ENCODE measurements at regions not wholly inside any gene's neighbourhood (a gene's known extent, or its start where the extent isn't known, plus 50 kb on each side); places are given as distances from the start of the nearest gene placed in this dataset.
"Not testable (repeated sequence)": the region's sequence is repeated elsewhere in the genome, so short reads cannot be mapped to it uniquely, and the experiment has no call there.

DNA sequence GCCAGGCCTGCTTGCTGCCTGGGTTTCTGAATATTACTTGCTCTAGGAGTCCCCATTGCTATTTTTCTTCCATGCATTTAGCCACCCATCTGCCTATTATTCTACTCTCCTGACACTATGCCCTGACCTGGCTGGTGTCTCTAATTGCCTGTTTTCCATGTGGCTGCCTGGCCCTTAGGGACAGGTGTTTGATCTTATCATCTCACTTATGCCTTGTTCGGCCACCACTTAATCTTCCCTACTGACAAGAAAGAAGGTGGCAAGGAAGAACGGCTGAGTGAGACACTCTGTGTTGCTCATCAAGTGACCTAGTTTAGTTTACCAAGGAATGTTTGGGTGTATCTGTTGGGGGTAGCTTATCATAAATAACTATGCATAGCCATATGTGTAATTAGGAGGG lies 50.4 kb upstream of the RAPH1 start:
- no peak for DNase-seq

DNA sequence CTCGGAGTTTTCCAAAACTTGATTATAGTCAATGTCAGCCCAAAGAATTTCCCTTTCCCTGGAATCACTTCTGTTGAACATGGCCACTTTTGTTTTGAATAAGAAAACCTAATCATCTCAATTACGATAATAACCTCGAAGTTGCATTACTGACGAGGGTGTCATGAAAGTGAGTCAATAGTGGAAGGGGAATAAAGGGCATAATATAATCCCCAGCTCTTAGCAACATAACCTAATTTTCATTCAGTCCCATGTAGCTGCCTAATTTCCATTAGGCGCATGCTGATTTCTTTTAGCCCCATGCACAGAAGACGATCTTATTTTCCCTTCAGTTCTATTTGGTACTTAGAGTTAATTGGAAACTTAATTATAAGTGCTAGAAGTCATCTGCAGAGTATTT lies 51.1 kb upstream of the RAPH1 start:
- DNase-seq, result no peak

DNA sequence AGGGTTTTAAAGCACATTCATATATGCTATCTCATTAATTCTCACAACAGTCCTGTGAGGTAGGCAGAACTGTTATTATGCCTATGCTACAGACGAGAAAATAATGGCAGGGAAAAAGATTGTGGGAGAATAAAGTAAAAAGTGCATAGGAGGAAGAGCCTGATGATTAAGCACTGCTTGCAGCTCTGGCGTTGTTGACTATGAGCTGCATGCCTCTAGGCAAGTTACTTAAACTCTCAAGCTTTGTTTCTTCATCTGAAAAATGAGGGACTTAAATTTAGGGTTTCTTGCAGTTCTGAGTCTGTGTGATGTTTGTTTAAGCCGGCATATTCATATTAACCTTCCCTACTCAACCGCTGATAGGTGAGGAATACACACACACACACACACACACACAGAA lies 51.6 kb upstream of the RAPH1 start:
- no peak for DNase-seq

DNA sequence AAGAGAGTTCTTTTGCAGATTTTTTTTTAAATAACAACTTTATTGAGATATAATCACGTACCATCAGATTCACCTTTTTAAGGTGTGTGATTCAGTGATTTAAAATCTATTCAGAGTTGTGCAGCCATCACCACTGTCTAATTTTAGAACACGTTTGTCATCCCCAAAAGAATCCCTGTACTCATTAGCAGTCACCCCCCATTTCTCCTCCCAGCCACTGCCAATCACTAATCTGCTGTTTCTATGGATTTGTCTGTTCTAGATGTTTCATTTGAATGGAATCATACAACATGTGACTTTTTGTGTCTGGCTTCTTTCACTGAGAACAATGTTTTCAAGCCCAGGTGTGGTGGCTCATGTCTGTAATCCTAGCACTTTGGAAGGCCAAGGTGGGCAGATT lies 55.4 kb upstream of the RAPH1 start:
- no peak for DNase-seq

DNA sequence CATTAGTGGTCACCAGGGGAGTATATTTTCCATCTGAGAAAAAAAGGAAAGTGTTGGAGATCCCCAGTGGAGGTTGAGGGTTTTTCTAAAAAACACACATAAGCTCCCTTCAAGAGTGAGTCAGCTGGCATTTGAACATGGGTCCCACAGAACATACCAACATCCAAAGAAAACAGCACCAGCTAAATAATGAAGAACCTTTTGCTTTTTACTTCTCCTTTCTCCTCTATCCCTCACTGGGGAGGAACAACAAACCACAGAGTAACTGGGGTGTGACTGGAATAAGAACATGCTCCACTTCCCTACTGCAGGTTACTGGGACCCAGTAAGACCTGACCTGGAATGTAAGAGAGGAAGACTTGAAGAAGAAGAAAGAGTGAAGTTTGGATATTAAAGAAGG lies 56.5 kb upstream of the RAPH1 start:
- no peak for DNase-seq

DNA sequence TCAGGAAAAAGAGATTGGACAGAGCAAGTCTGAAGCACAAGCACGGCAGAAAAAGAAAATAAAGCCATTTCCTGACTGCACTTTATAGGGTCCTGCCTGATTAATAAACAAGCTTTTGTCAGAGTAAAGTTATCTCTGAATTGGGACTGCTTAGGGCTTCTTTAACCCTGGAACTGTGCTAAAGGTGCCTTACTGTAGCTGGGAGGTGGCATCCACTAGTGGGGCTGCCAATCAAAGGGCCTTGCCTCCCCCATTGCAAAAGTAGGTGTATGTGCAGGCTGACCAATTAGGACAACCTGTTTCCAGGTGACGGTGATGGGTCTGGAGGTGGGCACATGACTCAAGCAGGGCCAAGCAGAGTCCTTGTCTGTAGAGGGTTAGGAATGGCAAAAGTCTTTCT lies 57.4 kb upstream of the RAPH1 start:
- DNase-seq, result no peak

DNA sequence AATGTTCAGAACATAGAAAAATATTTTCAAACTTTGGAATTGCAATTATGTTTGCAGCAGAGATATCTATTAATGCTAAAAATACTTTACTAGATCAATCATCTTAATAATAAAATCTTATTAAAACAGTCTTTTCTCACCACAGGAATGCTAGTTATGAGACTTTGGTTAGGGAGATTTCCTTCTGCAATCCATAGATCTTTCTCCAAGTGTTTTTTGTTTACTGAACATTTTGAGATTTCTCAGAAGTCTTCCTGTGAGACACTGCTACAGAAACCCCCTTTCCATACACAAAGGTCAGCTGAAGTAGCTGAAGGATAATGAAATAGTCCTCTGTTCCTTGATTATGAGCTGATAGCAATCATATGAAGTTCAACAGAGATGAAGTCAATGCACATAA lies 59.4 kb upstream of the RAPH1 start:
- DNase-seq, result no peak

DNA sequence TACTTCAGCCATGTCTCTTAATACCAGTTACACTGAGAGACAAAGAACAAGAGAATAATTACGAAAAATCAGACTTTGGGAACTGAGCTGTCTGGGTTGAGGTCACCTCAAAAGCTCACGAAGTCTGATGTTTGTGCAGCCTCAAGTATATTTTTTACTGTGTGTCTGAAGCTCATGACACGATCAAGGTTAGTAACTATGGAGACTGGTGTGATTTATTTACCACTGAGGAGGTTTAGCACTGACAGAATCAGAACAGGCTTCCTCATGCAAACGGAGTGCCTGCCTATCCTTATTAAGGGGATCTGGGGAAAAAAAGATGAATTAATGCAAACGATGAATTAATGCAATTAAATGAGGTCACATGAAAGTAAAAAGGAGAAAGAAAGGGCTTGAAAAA lies 61.1 kb upstream of the RAPH1 start:
- no peak for DNase-seq

DNA sequence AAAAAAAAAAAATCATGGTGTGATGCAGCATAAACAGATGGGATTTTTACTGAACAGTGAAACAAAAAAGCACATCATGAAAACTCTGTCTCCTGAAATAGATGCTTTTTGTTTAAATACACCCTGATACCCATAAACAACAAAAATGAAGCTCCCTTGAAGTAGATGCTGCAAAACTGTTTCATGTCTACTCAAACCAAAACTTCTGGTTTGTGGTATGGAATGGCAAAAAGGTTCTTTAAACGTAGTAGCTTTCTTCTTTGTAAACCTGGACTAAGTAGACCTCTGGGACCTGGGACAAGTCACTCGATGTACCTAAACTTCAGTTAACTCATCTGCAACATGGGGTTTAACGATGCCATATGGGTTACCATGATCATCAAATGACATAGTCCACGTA lies 64.4 kb upstream of the RAPH1 start:
- no peak for DNase-seq

DNA sequence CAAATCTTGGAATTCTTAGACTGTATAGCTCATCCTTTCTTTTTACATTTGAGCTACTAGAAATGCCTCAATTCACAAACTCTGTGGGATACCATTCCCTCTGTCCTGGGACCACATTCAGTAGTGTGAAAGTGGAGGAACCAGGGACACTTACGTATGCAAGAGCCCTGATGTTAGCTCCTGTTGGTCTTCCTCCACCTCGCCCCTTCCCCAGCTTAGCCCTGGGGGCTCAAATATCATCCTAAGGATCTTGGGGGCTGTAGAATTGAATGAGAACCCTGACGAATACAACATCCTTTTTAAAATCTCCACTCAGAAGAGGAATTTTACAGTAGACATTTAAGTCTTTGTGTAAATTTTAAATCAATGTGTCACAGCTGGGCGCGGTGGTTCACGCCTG lies 65.2 kb upstream of the RAPH1 start:
- DNase-seq, result no peak

DNA sequence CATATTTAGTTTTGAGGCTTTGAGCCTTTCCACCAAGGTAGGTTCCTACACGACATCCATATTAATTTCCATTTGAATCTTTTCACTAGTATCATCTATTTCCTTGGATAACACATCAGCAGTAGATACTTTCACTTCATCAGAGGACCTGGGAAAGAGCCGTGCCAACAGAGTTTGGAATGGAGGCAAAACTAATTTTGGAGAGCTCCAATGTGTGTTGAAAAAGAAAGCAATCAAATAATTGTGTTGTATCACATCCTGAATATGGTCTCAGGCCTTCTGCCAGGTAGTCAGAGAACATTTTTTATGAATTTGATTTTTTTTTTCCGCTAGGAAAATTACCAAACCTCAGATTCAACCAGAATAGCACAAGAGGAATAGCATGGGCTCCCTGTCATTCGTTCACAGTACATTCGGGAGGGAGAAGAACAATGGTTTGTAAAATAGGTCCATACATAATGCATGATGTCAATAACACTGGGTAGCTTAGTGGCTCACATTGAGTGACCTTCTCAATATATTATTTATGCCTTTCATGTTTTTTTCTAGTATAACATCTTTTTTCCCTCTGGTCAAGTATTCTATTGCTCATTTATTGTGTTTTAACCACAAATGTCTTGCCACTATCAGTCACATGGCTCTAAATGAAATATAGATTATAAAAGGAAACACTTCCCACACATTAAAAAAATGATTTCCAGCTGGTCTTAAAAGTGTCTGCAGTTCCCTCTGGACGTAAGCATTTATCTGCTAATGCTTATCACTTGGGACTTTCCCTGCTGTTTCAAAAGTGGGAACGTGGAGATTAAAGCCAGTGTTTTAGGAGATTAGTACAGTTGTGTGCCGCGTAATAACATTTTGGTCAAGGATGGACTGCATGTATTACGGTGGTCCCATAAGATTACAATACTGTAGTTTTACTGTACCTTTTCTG lies 68.6 kb upstream of the RAPH1 start:
- DNase-seq, result no peak

DNA sequence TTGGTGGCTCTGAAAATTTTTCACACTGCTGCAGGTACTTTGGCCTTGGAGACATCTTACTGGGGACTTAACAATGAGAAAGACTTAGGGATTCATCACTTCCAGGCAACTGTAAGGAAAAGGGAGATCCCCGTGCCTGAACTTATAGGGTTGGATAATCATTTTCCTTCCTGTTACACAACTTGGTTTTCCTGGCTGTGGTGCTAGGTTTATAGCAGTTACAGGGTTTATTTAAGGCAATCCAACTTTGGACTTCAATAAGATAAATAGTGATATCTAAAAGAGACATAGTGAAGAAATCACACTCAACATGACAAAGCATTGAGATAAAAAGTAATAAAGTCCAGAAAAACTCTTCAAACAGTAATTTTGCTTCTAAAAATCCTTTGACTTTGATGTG lies 70.2 kb upstream of the RAPH1 start:
- DNase-seq, result no peak

DNA sequence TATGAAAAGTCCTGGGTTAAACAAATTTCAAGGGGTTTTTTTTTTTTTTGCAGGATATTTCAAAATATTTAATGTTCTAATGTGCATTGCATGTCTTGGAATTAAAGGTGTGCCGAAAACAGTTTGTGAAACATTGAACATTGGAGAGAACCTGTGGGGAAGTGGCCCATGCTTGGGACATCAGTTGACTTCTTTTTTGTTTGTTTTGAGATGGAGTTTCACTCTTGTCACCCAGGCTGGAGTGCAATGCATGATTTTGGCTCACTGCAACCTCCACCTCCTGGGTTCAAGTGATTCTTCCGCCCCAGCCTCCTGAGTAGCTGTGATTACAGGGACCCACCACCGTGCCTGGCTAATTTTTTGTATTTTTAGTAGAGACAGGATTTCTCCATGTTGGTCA lies 71.0 kb upstream of the RAPH1 start:
- no peak for DNase-seq

DNA sequence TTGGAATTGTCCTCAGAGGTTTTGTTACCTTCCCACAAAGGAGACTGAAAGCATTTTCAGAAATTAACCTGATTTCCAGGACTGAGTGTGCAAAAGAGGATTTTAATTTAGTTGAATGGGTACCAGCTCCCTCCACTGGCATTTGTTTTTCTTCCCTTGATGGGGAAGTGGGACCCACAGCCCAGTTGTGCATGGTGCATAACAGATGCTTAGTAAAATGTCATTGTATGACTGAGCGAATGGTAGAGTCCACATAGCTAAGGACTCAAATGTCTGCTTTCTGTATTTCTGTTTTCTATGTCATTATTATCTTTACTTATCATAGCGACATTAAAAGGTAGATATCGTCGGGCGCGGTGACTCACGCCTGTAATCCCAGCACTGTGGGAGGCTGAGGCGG lies 75.5 kb upstream of the RAPH1 start:
- no peak for DNase-seq

DNA sequence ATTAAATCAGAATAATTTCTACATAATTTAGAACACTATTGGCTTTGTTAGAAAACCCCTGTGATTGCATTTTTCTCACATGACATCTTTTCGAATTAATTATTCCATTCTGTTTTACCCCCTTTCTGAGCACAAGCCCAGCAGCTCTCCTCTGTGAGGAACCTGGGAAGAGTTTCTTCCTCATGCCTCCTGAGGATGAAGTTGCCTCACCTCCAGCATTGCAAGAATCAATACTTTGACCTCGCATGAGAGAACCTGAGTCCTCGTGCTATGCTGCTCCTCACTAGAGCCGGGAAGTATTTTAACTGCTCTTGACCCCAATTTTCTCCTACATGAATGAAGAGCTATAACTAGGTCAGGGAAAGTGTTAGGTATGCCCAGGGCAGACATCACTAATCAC lies 77.1 kb upstream of the RAPH1 start:
- no peak for DNase-seq

DNA sequence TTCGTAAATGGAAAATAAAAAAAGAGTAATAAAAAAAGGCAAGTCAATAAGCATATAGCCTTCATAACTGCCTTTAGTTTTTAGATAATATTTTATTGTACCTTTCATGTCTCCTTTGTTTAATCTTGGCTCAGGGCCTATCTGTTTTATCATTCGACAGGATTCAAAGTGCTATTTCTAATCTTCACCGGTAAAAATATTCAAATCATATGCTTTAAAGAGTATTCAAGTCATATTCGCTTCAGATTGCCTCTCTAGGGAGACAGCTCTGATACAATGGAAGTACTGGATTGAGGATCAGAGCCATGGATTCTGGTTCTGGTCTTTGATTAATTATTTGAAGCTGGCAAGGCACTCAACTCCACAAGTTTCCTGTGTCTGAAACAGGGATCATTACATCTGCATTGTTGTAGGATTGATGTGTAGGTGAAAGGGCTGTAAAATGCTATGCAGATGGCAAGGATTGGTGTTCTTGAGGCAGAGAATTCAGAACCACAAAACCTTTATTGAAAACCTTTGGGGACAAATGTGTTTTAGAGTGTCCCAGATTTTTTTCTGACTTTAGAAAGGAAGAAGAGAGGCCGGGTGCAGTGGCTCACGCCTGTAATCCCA lies 84.3 kb upstream of the RAPH1 start:
- no peak for DNase-seq

DNA sequence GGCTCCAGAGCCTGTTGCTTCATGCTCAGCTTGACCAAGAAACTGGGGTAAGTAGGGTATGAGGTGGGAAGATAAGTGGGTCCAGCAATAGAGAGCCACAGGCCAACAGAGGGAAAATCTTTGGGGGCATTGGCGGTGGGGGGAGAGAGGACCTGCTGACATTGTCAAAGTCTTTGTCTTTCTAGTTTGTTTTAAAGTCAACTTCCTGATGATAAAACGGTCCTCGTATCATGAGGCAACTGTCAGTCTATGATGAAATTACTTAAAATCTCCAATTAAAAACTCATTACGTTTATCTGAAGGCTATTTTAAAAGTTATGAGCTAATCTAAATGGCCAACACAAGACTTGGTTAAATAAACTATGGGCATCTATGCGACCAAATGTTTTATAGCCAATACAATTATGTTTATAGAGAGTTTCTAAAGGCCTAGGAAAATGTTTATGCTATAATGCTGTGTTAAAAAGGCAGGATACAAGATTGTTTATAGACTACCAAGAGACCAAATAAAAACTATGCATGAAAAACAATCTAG lies 84.4 kb upstream of the CD28 start:
- DNase-seq, result no peak

DNA sequence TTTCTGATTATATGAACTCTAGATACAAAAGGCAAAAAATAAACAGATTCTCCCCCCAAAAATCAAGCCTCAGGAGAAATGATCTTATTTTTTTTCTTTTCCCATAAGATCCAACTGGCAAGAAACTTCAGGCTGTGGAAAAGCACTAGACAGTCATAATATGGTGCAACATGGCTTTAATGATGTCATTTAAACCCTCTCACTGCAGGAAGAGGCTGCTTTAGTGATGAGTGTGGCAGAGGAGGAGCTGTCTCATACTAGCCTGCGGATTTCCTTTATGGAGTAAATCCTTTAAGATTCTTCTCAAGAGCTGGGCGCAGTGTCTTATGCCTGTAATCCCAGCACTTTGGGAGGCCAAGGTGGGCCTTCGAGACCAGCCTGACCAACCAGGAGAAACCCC lies 83.3 kb upstream of the CD28 start:
- DNase-seq, result no peak

DNA sequence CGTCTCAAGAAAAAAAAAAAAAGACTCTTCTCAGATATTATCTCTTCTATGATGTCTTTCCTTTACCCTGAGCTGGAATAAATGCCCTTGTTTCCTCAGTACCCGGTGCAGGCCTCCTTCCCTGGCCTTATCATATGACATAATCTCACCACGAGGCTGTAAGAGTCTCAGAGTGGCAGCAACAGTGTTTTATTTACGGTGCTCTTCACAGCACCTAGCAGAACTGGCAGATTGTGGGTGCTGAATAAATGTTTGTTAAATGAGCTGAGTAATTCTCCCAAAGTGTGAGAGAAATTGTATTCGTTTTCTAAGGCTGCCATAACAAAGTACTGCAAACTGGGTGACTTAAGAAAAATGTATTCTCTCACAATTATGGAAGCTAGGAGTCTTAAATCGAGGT lies 82.8 kb upstream of the CD28 start:
- DNase-seq, result no peak

DNA sequence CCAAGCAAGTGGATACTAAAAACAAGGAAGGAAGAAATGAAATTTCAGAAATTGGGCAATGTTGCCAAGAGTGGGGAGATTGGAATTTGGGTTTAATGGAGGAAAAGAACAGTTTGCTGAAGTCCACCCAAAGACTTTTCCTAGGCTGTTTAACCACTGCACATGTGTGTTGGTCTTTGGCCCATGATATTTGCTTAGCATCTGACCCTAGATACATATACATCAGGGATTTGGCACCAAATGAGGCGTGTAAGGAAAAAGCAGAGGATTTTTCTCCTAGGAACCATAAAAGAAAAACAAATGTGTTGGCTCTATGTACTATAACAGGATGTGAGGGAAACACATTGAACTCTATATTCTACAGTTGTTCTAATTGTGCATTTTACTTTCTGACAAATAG lies 80.7 kb upstream of the CD28 start:
- DNase-seq, result no peak

DNA sequence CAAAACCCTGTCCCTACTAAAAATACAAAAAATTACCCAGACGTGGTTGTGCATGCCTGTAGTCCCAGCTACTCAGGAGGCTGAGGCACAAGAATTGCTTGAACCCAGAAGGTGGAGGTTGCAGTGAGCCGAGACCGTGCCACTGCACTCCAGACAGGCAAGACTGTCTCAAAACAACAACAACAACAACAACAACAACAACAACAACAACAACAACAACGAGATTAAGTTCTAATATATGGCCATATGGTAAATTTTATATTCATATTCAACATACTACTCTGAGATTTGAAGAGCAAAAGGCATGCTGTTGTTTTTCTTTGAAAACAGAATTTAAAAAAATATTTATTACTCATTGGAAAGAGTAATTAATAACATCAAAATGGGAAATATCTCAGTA lies 80.2 kb upstream of the CD28 start:
- not testable (repeated sequence) for DNase-seq

DNA sequence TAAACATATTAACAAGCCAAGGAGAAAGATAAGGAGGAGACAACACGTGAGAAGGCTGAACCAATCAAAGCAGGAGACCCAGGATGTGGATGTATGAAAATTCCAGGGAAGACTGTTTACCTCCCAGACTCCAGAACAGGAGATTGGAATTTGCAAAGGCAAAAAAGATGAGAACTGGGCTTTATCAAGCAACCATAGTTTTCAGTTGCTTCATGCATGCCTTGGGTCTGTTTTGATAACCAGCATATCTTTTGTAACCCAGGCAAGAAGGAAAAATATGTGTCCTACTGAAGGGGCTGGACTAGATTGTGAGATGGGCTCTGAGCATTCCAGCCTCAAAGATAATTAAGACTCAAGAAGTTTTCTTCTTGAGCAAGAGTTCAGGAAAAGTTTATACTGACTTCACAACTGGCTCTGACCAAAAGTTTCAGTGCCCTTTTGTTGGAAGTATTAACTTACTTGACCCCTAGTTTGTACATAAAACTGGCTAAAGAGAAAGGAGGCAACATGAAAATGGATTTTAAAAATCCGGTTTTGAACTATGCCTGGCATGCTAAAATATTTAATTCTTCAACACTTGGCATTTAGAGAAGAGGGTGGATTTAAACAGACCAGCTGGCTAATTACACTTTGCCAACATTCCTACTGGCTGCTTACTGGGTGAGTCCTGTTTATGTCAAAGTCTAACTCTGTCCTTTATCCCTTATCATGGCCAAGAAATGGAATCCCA lies 79.3 kb upstream of the CD28 start:
- no peak for DNase-seq

DNA sequence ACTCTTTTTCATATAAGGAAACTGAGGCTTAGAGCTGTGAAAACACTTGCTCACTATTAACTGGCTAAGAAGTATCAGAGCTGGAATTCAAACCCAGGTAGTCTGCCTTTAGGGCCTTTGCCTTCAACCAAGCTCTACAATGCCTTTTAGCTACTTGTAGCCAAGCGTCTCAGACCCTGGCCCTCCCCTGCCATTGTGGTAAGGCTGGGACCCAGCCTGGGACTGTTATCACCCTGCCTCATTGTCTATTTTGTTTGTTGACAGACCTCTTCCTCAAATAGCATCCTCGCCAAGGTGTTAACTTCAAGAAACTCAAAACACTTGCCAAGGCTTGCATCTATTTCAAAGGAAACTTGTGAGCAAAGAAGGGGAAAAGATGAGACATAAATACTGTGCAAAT lies 76.7 kb upstream of the CD28 start:
- DNase-seq, result no peak

All from activated CD4-positive, alpha-beta T cell treated with anti-CD3 and anti-CD28 coated beads for 48 hours (primary cell).